ENCODE measurements at regions not wholly inside any gene's neighbourhood (a gene's known extent, or its start where the extent isn't known, plus 50 kb on each side); places are given as distances from the start of the nearest gene placed in this dataset.

DNA sequence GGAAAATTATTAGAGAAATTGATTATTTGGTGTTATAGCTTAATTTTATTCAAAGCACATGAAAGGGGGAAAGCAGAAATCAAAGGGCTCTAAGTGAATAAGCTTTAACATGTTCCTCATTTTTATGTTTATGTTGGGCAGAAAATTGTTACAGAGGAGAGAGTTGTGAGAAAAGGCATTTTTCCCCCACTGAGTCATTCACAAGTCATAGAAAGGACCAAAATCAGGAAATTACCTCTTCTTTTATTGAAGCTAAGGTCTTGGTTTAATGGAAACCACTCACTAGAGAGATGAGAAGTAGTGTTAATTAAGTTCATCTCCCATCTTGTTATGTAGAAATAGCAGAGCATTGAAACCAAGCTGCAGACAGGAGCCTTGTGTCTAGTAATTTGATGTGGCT lies 175.3 kb upstream of the THUMPD2 start:
- no peak for TF ChIP-seq CTCF (IDR thresholded peaks at IDR 0.05)
- Mint-ChIP-seq H3K27ac (no peak overlapping the region), H3K27me3 (ENCODE audit: low read depth, poor library complexity) (no peaks in the 10 kb centered on the region), H3K4me3 (no peak overlapping the region), H3K36me3 (ENCODE audit: low read depth) (no peaks in the 10 kb centered on the region), H3K4me1 (no peaks in the 10 kb centered on the region), H3K9me3 (no peaks in the 10 kb centered on the region)
- DNase-seq = no peak

GRCh38 chr2:39949131-39949530 lies 170.1 kb upstream of the THUMPD2 start:
- Mint-ChIP-seq H3K4me1 (no peaks in the 10 kb centered on the region), H3K27me3 (ENCODE audit: low read depth, poor library complexity) (no peaks in the 10 kb centered on the region), H3K36me3 (ENCODE audit: low read depth) (no peaks in the 10 kb centered on the region), H3K4me3 (no peak overlapping the region), H3K27ac (no peak overlapping the region), H3K9me3 (no peaks in the 10 kb centered on the region)
- no peak for DNase-seq
- no peak for TF ChIP-seq CTCF (IDR thresholded peaks at IDR 0.05)

GRCh38 chr2:39948016-39948719 lies 169.1 kb upstream of the THUMPD2 start:
- no peaks in the 10 kb centered on the region for H3K36me3 Mint-ChIP-seq (ENCODE audit: low read depth)
- no peaks in the 10 kb centered on the region for H3K9me3 Mint-ChIP-seq
- H3K27ac Mint-ChIP-seq = no peak overlapping the region
- DNase-seq = no peak
- no peak for TF ChIP-seq CTCF (IDR thresholded peaks at IDR 0.05)
- no peaks in the 10 kb centered on the region for H3K4me1 Mint-ChIP-seq
- H3K4me3 Mint-ChIP-seq = no peak overlapping the region
- no peaks in the 10 kb centered on the region for H3K27me3 Mint-ChIP-seq (ENCODE audit: low read depth, poor library complexity)

DNA sequence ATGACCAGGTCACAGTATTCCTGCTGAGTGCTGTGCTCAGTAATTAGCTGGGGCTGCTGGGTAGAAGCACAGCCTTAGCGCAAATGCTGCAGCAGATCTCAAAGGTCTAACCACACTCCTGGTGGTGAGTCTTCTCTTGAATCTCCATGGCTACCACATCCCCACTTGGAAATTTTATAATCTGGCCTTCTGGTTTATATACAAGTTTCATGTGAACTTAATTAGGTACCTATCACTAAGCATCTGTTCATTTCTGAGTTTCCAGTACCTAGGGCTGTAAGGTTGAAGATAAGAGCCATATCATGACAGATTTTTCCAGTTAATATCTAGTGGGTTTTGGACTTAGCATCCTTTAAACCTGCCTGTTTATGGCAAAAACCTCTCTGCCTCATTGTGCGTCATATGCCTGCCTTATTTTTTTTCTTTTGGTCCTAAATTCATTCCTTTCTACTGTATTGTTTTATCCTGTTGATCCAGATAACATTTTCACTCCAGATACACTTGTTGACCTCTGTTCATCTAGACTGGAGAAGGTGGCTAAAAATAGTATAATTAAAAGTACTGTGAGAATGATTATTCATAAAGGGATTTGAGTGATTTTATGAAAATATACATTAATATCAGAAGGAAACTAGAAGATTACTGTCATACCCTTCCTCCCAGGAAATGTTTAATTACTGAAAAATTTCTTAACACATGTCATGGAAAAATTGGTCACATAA lies 168.4 kb upstream of the THUMPD2 start:
- Mint-ChIP-seq H3K27ac (no peak overlapping the region), H3K4me1 (no peaks in the 10 kb centered on the region), H3K27me3 (ENCODE audit: low read depth, poor library complexity) (no peaks in the 10 kb centered on the region), H3K36me3 (ENCODE audit: low read depth) (no peaks in the 10 kb centered on the region), H3K9me3 (no peaks in the 10 kb centered on the region), H3K4me3 (no peak overlapping the region)
- no peak for TF ChIP-seq CTCF (IDR thresholded peaks at IDR 0.05)
- DNase-seq = no peak

GRCh38 chr2:39942950-39943349 lies 163.9 kb upstream of the THUMPD2 start:
- Mint-ChIP-seq H3K9me3 (no peaks in the 10 kb centered on the region), H3K27me3 (ENCODE audit: low read depth, poor library complexity) (peaks cover 4% of the 10 kb centered on the region), H3K4me1 (no peaks in the 10 kb centered on the region), H3K27ac (no peak overlapping the region), H3K4me3 (no peak overlapping the region), H3K36me3 (ENCODE audit: low read depth) (no peaks in the 10 kb centered on the region)
- no peak for DNase-seq
- TF ChIP-seq CTCF (IDR thresholded peaks at IDR 0.05) = no peak
